ENCODE measurements at regions not wholly inside any gene's neighbourhood (a gene's known extent, or its start where the extent isn't known, plus 50 kb on each side); places are given as distances from the start of the nearest gene placed in this dataset.

DNA sequence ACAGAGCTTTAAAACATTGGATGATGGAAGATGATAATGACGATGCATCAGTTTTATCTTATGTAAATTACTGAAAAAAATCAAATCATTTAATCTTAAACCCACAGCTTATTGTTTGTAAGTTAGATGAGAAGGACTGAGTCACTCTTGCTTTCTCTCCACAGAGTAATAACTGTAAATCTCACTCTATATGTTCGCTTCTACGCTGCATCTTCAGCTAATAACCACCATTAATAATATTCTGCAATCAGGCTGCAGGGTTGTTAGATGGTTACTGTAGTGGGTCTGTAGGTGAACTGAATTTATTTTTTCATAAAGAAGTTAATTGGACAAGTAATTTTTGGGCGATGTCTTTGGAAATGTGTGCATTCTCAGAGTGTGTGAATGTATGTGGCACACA, 260.0 kb downstream of the FAT3 start:
- DNase-seq: no peak

GRCh38 chr11:92489826-92490399, 265.3 kb downstream of the FAT3 start:
- DNase-seq: no peak

GRCh38 chr11:92492372-92492771, 267.8 kb downstream of the FAT3 start:
- DNase-seq: no peak

GRCh38 chr11:92495107-92495793, 270.6 kb downstream of the FAT3 start:
- DNase-seq: no peak

- no peak for DNase-seq
Measured at GRCh38 chr11:92500453-92500852, 275.8 kb downstream of the FAT3 start.

DNA sequence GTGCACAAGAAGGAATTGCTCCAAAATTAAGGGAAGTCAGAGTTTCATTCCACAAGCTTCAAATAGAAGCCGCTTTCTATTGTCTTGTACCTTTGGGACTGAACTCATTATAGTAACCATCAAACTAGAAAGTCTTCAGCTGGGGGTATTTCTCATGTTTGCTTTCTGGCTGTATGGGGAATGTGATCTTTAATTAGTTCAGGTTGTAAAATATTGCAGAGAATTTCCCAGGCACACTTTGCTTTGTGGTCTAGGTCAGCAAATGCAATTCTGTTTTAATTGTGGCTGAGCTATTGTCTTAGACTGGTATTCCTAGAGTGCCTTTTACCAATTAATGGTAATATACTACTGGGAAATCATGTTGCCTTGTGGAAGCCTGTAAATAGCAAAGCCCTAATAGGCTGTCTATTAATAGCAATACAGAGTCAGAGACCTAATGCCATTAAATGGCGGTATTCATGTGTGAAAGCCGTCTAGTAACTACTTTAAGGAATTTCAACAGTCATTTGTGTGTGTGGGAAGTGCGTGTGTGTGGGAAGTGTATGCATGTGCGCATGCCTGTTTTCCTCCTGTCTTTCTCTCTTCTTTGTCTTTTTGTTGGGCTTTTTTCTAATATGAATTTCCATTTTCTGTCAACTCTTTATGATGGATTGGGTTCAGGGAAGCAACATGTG, 276.6 kb downstream of the FAT3 start:
- DNase-seq: no peak

DNA sequence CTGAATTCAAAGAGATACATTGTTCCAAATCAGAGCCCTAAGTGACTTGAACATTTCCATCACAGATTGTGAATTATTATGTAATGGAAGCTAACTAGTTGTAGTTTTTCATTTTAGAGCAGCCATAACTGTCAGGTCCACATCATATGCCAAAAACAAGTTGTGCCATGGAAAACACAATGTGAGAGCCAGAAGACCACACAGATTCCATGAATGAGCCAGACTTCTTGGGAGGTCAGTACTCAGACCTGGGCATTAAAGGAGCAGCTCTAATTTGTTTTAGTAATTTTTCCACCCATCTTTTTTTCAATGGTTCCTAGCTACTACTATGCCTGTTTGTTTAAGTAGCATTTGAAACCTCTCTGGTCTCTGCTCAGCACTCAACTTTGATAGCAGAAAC, 279.4 kb downstream of the FAT3 start:
- no peak for DNase-seq

- no peak for DNase-seq
Measured at GRCh38 chr11:92504534-92504933, 279.9 kb downstream of the FAT3 start.

- DNase-seq: no peak
Measured at GRCh38 chr11:92505689-92506088, 281.1 kb downstream of the FAT3 start.

GRCh38 chr11:92506809-92507336, 282.3 kb downstream of the FAT3 start:
- no peak for DNase-seq

- DNase-seq: no peak
Measured at GRCh38 chr11:92510591-92510990, 286.0 kb downstream of the FAT3 start.

DNA sequence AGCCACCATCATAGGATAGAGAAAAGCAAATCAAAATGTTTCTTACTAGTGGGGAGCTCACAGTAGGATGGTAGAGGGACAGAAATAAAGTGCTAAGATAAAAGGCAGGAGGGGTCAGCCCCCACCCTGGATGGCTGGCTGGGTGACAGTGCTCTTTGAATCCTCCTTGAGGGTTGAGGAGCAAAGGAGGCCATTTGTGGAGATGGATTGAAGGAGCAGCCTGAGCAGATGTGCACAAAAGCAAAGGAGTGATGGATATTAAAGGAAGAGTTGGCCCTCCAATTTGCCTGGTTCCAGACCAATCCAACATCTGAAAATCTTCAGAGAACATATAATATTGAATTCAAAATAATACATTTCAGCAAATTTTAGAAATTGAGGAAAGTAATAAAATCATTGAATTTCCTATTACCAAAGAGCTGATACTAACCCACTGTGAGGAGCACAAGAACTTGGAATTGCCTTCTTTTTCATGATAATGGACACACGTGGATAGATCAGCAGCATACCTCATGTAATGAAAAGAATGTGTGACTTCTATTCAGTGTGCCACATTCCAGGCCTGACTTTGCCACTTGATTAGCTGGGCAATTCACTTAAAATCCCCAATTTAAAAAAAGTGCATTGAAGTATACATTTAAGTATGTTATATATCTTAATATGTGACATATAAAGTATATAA, 287.0 kb downstream of the FAT3 start:
- no peak for DNase-seq

DNA sequence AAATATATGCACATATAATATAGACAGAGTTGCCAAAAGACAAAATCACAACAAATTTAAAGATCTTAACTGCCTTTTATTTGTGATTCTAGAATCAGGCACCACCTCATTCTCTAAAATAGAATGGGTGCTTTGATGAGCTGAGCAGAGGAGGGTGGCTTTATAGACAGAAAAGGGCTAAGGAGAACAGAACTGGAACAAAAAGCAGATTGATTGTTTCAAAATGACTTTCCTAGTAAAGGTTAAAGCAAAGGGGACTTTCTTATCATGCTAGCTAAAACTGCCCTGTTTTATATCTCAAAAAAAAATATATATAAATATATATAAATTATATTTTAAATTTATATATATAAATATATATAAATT, 287.6 kb downstream of the FAT3 start:
- no peak for DNase-seq

- DNase-seq: no peak
Measured at GRCh38 chr11:92523611-92524010, 299.0 kb downstream of the FAT3 start.

- DNase-seq: no peak
Measured at GRCh38 chr11:92524542-92524941, 299.9 kb downstream of the FAT3 start.

DNA sequence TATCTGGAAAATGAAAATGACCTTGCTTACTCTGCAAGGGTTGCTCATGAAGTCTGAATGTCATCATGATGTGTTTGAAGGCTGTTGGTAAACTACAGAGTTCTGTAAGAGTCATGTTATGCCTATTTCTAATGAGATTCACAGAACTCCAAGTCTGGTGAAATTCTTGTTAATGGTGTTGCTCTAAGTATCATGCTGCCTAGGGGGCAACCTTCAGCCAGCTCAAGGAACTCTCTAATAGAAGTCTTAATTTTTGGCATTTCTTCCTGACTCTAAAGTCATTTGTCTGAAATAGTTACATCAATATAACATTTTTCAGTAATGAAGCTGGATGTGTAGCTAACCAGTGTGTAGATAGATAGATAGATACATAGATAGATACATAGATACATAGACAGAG, 302.8 kb downstream of the FAT3 start:
- DNase-seq: no peak

DNA sequence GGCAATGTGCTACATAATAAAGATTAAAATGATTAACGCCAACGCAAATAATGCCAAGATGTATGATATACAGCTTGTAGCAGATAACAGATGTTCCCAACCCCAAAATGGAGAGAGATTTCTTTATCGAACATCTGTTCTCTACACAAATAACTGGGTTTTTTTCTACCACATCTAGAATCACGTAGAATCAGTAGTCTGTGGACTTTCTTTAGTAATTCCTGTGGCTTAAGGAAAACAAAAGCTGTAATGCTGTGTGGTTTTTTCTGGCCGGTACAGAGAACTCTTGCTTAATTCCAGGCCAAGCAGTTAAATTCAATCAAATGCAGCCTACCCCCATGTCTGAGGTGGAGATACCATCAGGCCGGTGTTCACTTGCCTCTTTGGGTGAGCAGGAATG, 303.4 kb downstream of the FAT3 start:
- DNase-seq: no peak

DNA sequence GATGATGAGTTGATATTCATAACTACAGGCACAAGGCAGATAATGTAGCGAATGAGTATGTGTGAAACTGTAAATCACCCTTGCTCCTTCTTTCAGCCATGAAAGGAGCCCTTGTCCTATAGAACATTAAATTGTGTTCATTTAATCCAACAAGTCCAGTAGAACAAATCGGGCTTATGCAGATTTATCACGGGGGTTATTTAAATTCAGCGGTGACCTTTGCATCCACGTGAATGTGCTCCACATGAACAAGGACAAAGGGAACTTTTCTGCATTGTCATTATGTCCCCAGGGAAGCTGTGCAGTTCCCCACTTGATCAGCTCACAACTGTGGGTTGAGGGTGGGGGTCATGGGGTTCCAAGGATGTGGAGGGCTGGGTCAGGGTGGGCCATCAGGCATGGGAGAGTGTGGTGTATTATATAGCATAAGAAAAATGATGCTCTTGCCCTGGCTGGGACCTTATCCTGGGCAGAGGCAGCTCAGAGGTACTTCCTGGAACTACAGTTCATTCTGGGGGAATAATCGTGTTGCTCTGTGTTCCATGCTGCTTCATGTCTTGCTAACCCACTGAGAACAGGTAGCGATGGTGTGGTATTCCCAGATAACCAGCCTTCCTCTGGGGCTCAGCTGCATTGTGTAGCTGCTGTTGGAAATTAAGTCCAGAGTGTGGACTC, 306.6 kb downstream of the FAT3 start:
- DNase-seq: no peak

GRCh38 chr11:92533657-92534335, 309.2 kb downstream of the FAT3 start:
- no peak for DNase-seq

DNA sequence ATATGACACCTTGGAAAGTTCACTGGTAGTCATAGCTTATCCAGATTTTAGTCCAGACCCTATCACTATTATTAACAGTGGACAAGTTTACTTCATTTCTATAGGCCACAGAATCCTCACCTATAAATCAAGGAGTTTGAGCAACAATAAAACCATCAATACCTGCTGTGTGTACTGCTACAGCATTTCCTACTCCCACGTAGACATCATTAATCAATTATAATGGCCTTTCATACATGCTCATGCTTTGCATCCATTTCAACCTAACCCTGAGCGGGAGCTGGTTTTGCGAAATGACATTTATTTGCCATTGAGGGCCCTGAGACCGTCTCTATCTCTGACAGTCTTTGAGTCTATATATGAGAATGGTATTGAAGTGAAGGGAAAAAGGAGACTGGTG, 312.3 kb downstream of the FAT3 start:
- DNase-seq: no peak

DNA sequence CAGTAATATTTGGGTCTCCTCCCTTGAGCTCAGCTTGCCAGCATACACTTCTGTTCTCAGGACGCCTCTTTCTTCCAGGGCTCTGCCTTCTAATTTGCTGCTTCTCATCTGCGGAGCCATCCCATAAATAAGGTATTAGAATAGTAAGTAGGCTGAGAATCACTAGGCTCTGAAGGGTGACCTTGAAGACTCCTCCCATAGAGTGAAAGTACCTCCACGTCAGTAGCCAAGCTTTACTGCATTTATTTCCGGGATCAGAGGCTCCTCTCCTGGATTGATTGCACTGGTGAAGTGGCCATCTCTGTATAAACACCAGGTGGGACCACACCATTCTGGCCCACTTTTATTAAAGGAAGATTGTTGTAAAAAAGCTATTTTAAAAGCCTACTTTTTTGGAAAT, 315.5 kb downstream of the FAT3 start:
- no peak for DNase-seq

GRCh38 chr11:92545906-92546471, 321.4 kb downstream of the FAT3 start:
- DNase-seq: no peak
